Esophagus squamous epithelium (tissue), 4 donors: ENCODE measurements at regions not wholly inside any gene's neighbourhood (a gene's known extent, or its start where the extent isn't known, plus 50 kb on each side); places are given as distances from the start of the nearest gene placed in this dataset.

Experiments used
- POLR2A ChIP-seq, 4 donors: fragments of 450-650 bp; IDR thresholded peaks; one replicate each; pipeline ENCODE4 v1.6.1; 2017; ENCODE audit warnings: antibody characterized with exemption in 4 of 4, mild to moderate bottlenecking in 4 of 4, moderate library complexity in 3 of 4
- TF ChIP-seq, protein P1 (sequence below), 6 experiments: fragments of 450-650 bp in 4 of 6; fragments of 200-600 bp in 2 of 6; sonication (generic) in 2 of 6; IDR thresholded peaks; one replicate each; pipeline ENCODE4 v1.5.1; 2016 to 2019; ENCODE audit warnings: antibody characterized with exemption in 6 of 6, mild to moderate bottlenecking in 4 of 6, moderate library complexity in 4 of 6

DNA sequence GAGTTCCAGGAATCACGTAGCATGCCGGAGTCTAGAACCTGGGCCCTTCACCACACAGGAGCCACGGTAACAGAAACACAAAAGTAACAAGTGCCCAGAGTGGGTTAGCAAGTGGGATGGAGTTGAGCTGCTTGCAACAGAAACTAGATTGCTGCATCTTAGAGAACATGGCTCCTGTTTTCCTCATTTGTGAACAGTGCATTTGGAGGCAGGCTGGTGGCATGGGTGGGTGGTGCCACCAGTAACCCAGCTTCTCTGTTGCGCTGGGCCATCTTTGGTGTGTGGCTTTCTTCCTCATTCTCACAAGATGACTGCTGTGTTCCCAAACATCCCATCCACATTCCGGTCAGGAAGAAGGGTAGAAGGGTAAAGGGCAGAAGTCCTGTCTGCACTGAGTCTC is 95.5 kb downstream of the KATNIP start:
- TF ChIP-seq, protein P1, sequence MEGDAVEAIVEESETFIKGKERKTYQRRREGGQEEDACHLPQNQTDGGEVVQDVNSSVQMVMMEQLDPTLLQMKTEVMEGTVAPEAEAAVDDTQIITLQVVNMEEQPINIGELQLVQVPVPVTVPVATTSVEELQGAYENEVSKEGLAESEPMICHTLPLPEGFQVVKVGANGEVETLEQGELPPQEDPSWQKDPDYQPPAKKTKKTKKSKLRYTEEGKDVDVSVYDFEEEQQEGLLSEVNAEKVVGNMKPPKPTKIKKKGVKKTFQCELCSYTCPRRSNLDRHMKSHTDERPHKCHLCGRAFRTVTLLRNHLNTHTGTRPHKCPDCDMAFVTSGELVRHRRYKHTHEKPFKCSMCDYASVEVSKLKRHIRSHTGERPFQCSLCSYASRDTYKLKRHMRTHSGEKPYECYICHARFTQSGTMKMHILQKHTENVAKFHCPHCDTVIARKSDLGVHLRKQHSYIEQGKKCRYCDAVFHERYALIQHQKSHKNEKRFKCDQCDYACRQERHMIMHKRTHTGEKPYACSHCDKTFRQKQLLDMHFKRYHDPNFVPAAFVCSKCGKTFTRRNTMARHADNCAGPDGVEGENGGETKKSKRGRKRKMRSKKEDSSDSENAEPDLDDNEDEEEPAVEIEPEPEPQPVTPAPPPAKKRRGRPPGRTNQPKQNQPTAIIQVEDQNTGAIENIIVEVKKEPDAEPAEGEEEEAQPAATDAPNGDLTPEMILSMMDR (IDR thresholded peaks at IDR 0.05), result no peak
- no peak for TF ChIP-seq POLR2A (IDR thresholded peaks at IDR 0.05)
